ENCODE measurements at regions not wholly inside any gene's neighbourhood (a gene's known extent, or its start where the extent isn't known, plus 50 kb on each side); places are given as distances from the start of the nearest gene placed in this dataset.
"Not testable (repeated sequence)": the region's sequence is repeated elsewhere in the genome, so short reads cannot be mapped to it uniquely, and the experiment has no call there.

DNA sequence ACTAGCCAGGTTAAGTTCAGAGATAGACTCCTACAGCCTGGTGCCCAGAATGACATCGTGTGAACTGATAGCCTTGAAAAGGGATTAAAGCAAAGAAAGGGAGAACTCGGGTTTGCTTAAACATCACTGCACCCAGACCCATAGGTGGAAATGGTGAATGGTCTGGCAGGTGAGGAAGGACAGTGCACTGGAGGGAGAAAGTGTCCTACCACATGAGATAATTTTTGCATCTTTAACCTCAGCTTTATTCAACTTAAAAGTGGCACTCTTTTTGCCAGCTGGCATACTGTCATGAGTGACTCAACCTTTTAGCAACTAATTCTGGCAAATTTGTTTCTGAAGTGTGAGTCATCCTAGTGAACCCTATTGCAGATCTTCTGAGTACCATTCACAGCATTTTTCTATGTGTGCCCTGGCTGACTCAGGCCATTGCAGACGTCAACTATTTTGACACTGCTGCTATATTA, 53.0 kb upstream of the DAPP1 start:
- DNase-seq (ENCODE audit: low spot score): no peak

DNA sequence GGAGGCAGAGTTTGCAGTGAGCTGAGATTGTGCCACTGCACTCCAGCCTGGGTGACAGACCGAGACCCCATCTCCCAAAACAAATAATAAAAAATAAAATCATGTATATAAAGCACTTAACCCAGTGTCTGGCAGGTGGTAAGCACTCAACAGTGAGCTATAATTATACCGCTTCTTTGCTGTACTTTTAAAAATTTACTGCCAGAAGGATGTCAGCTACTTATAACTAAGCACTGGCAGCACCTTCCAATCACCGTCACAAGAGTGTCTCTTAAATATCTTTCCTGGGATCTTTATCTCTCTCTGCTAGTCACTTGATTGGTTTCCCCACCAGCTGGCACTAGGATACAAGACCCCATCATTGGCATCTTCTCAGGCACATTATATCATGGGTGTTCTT, 53.9 kb upstream of the DAPP1 start:
- DNase-seq (ENCODE audit: low spot score): no peak

DNA sequence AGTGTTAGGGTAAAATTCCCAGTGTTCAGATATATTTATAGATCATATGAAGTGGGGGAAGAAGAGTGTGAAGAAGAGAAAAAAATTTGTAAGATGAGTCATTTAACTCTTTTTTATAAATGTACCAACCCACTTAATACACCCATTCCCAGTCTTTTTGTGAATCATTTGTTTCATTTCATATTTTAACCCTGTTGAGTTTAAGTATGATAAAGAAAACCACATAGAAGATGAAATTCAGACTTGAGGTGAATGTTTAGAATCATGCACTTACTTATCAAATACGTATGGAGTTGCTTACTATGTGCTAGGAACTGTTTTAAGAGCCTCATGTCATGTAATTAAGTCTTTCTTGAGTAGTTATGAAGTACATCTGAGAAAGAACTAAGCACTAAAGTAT, 56.6 kb upstream of the DAPP1 start:
- DNase-seq (ENCODE audit: low spot score): no peak

DNA sequence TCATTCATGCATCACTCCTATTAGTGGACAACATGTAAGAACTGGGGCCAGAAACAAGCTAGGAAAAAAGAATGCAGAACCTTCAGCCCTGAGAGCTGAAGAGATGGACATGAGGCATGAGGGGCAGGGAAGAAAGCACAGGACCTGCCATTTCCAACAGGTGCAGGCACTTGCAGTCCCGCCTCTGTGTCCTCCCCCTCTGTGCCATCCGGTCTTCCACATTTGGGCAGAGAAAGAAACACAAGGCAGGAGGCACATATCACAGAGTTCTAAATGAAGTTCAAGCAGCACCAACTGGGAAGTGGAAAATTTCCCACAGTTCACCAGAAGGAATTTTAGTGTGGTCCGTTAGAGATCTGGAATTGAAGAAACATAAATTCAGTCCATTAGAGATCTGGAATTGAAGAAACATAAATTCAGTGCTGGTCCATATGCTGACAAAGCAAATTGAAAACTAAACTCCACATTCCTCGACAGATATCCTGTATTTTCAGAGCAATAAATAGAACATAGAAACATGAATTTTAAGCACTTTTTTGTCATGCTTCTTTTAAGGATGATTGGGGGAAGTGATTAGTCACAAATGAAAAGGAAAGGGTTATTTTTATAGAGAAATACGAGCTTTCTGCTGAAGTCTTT, 57.2 kb upstream of the DAPP1 start:
- DNase-seq (ENCODE audit: low spot score): no peak

DNA sequence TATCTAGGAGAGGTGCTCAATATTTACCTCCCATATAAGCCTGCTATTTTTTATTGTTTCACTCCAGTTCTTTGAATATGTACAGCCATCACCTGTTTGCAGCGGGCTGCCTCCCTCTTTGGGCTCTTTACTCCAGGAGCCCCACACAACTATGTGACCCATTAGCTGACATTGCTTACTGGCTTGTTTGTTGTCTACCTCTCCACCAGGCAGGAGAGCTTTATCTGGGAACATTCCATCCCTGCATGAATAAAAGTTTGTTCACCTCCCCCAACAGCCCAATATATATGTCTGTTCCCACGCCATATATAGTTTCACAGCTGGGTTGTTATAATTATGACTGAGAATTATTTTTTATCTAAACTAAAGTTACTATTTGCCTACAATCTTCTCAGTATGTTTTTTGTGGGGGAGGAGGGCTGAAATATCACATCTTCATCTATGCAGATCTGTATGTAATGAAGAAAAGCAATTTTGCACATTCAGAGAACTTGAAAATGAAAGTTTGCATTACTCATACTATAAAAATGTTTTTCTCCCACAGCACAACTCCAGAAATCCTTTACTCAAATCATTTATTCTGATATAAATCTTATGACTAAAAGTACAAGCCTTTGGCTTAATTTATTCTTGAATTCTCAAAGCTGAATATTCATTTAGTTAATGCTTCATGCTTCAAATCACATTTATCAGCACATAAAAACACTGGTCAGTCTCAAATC, 61.2 kb upstream of the DAPP1 start:
- no peak for DNase-seq (ENCODE audit: low spot score)

DNA sequence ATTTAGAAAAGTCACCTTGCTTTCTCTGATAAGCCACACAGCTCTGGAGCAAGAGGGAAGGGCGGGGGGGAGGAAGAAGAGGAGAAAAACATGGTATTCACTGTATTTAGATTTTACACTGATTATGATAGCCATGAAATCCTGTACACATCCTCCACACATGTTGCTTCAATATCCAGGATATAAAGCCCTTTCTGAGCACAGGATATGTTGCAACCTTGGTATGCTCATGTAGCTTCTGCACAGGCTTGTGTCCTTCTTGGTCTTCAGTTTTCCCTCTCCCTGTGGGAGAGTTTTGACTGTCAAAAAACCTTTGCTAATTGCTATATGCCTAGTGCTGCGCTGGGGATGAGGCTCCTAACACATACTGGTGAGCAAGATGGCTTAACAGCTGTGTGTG, 61.9 kb upstream of the DAPP1 start:
- no peak for DNase-seq (ENCODE audit: low spot score)

DNA sequence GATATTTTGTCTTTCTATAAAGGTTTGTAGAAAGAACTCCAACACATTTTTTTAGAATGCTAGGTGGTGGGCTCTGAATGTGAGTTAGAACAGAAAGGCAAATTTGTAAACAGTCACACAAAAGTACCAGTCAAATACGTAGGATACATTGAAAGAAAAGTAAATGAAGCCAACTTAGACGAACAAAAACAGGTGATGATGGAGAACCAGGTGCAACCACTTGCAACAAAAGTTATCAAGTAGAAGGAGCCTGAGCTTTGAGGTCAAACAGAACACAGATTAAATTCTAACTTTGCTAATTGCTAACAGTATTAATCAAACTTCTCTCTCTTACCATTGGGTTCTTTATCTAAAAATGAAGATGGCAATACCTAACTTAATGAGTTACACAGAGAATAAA, 62.7 kb upstream of the DAPP1 start:
- DNase-seq (ENCODE audit: low spot score): no peak

DNA sequence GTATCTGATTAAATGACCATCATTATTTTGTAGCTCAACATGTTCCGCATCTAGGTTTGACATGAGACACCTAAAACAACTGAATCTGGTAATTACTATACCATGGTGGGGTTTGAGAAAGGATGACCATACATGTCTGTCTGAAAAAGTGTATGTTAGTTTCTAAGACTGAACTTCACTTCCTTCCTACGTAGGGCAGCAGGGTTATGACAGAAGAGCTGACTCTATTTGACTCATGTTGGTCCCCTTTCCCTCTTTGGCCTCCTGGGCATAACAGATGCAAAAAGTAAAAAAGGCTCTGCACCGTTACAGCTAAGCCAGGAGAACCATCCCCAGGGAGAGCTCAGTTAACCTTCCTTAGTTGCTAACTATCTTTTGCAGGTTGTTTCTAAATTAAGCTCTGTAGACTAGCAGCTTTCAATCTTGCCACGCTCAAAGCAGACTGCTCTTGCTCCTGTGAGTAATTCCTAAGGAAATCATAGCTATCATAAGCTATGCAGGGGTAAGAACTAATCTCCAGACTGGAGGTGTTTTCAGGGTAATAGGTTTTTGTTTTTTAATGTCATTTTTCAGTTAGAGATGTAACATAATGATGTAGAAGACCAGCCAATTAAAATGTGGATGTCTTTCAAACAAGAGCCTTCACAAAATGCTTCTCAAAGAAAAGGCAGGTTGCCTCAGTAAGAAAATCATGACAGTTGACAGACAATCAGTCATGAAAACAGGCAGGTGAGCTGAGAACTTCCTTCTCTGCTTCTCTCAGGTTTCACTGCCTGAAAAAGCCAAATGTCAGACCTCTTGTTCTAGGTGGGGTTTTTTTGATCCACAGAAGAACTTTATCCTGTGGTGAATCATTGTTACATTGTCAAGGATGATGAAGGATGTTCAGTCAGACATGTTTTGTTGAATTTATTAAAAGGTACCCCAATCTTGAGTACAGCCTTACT, 66.9 kb upstream of the DAPP1 start:
- DNase-seq (ENCODE audit: low spot score): no peak

DNA sequence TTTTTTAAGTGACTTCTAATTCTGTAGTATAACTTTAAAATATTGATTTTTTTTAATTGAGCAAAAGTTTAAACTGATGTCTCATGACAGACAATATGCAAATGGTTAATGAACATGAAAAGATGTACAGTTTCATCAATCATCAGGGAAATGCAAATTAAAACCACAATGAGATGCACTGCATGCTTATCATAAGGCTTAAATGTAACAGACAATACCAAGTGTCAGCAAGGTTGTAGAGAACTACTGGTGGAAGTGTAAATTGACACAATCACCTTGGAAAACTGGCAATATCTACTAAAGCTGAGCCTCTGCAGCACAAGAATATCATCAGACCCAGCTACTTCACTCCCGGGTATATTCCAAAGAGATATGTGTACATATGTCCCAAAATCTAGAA, 70.2 kb upstream of the DAPP1 start:
- no peak for DNase-seq (ENCODE audit: low spot score)

DNA sequence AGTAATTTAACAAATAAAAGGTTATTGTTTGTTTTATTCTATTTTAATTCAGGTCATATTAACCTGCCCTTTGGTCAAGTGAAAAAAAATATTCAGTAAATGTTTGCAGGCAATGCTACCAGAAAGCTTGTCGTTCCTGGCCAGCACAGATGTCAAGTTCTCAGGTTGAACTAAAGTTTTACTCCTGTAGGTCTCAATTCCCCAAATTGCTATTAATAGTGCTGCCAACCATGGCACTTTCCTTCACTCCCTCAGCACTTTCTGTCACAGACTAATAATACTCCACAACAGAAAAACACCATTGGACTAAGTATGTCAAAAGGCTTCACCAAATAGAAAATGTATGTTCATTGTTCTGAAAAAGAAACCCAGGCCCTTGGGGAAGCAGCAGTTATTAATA, 79.2 kb upstream of the C4orf54 start:
- no peak for DNase-seq (ENCODE audit: low spot score)

DNA sequence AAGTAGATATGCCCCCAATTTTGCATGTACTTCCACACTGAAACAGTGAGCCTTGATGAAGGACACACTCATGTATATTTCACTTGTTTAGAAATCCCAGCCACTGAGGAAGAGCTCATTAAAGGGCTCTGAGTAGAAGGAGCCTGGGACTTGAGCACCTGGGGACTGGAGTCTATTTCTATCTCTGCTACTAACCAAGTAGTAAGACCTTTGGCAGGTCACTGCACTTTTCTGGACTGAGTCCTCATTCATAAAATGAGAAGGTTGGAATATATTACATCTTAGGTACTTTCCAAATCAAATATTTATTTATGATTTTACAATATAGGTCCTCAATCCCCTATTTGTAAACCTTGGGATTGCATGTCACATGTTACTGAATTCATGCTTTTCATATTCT, 78.2 kb upstream of the C4orf54 start:
- no peak for DNase-seq (ENCODE audit: low spot score)

DNA sequence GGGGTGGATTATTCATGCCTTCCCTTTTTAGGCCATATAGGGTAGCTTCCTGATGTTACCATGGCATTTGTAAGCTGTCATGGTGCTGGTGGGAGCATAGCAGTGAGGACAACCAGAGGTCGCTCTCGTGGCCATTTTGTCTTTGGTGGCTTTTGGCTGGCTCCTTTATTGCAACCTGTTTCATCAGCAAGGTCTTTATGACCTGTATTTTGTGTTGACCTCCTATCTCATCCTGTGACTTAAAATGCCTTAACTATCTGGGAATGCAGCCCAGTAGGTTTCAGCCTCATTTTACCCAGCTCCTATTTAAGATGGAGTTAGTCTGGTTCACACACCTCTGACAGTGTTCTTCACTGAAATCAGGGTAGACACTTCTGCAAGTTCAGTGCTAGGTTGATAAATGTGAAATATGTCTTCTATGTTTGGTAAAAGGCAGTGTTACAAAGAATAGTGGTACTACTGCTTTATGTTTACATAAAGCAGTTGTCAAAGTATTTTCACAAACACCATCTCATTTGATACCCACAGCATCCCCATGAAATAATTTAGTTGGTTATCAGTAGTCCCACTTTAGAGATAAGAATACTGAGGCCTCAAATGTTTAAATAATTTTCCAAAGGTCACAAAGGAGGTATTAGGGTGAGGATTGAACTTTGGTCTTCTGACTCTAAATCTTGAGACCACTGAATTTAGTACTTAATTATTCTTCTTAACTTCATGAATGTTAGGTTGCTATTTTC, 77.1 kb upstream of the C4orf54 start:
- no peak for DNase-seq (ENCODE audit: low spot score)

DNA sequence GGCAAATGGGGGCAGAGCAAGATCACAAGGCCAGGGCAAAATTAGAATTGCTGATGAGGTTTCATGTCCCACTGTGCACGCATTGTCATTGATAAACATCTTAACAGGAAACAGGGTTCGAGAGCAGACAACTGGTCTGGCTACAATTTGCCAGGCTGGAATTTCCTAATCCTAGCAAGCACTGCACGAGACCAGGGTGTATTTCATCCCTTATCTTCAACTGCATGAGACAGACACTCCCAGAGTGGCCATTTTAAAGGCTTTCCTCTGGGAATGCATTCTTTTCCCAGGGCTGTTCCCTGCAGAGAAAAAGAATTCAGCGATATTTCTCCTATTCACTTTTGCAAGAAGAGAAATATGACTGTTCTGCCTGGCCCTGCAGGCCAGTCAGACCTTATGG, 75.8 kb upstream of the C4orf54 start:
- DNase-seq (ENCODE audit: low spot score): not testable (repeated sequence)

DNA sequence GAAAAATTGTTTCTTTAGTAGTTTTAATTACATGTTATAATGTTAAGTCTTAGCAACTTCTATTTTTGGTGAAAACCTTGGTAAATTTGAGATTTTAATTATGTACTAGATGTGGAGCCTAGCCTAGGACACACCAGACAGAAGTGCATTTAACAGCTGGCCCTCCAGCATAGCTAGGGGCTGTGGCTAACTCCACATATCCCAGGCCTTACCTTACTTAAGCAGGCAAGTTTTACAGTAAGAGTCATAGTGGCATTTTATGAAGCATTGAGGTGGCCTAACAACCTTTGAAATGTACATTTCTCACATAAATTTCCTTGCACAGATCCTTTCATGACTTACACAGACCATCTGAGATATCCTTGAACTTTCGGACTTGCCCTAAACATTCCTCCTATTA, 71.6 kb upstream of the C4orf54 start:
- DNase-seq (ENCODE audit: low spot score): no peak

DNA sequence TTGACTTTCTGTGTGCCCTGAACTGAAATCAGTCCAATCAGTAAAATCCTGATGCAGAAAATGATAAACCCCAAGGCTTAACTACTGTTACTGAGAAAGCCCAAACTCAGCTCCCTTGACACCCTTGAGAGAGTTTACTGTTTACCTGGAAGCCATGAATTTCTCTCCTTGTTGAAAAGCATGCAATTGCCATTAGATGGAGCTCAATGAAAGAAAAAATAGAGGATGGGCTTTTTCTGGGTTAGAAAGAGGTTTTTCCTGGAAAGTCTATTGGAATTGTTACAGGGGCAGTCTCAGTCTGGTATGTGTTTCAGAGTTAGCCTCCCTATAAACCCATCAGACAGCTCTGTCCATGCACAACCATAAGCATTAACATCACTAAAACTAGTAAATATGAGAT, 66.4 kb upstream of the C4orf54 start:
- no peak for DNase-seq (ENCODE audit: low spot score)

DNA sequence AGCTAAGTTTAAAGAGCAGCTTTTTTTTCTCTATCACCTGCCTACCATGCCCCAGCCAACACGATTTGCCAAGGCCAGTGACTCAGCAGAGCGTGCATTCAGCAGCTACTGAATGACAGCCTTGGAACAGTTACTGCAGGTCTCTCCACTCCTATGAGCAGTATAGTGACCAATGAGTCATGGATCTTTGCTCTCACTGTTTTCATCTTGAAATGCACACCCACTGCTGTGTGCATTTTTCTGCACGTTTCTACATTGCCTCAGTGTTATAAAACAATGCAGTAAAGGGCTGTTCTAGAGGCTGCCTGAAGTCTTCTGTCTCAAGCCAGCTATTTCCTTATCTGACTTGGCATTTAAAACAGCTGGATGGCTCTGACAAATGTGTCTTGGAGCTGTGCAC, 66.0 kb upstream of the C4orf54 start:
- DNase-seq (ENCODE audit: low spot score): peak; percentile 90

DNA sequence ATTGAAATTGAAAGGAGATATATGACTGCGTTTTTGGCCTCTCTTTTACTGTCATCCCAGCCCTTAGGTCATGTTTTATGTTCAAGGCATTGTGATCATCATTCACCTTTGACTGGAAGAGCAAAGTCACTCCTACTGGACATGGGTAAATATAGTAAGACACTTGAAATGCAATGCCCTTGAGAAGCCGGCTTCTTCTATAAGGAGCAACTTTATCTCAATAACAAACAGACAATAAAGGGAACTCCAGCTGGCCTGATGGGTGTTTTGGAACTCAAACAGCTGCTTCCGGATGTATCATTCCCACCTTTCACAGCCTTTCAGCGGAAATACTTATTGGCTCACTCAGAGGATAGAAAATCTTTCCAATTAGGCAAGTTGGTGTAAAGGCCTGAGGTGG, 65.1 kb upstream of the C4orf54 start:
- no peak for DNase-seq (ENCODE audit: low spot score)

DNA sequence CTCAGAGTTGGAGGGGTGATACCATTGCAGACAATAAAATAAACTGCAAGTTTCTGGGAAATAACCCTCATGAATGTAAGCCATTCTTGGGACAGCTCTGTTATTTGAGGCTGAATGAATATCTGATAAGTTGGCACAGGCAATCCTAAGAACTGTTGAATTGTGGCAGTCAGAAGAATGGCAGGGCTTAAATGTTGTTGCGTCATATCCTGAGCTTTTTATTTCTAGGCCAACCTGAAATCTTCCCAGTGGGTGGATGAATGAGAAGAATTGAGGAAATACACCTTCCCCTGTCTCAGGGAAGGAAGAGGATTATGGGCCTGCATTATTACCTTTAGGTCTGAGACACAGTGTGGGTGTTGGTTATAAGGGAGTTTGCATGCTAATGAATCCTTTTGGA, 64.4 kb upstream of the C4orf54 start:
- DNase-seq (ENCODE audit: low spot score): no peak

DNA sequence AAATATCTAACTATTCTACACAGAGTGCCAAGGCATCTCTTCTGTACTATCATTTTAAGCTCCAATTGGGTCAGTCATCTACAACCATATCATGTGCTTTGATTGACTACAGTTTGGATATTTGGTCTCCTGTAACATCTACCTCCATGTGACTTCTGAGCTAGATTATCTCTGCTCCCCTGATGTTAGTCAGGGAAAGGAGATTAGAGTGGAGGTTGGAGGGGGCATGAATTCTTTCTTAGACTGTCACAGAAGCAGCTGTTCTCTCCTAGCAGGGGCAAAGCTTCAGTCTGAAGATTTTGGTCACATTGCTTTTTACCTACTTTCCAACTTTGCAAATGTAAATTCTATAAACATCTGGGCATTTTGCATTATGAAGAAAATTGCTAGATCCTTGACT, 62.6 kb upstream of the C4orf54 start:
- DNase-seq (ENCODE audit: low spot score): no peak

DNA sequence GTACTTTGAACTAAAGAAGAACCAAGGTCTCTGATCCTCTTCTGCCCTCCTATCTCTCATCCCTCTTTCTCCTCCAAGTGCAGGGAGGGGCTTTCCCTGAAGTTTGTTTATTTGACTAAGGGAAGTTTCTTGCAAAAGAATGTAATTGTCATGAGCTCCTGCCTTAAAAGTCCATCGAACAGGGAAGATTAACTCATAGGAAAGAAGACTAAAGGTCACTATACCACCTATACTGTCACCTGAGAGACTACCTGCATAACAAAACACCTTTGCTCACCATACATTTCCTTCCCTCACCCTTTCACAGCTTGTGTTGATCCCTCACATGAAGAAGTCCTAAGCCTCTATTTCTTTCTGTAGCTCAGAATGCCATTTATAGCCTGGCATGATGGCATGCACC, 59.4 kb upstream of the C4orf54 start:
- no peak for DNase-seq (ENCODE audit: low spot score)

DNA sequence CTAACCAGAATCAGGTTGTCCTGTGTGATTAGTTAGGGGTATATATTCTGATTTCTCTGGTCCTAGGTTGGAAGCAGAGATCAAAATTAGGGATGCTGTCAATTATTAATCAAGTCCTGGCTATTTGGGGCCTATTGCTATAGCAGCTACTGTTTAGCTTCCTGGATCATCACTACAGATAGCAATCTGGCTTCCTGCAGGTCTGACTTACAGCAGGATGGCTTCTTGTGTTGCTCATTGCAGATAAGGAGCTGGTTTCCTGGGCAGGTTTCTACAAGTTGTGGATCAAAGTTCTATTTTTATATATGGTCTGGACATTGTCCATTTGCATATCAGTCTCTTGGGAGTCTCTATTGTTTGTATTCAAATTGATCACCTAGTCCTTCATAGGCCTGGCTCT, 57.7 kb upstream of the C4orf54 start:
- DNase-seq (ENCODE audit: low spot score): no peak

DNA sequence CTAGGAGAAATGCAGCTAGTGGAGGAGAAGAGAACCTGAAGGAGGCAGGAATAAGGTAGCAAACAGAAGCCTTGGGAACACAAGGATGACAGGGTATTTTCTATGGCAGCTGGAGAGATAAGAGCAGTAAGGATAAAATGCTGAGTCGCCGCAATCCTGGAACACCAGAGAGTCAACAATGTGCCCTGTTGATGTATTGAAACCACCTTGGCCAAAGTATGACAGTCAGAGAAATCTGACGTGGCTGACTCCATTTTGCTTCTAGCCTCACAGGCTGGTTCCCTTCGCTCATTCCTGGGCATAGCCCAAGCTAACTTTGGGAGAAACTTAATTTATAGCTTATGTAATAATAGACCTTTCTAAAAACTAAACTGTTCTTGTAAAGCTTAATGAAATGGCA, 56.6 kb upstream of the C4orf54 start:
- DNase-seq (ENCODE audit: low spot score): no peak

Measured in hematopoietic multipotent progenitor cell treated with erythropoietin and hydrocortisone succinate and interleukin-3 and kit ligand, for 17 days (in vitro differentiated cells).